DND-41 (cell line): ENCODE measurements at regions not wholly inside any gene's neighbourhood (a gene's known extent, or its start where the extent isn't known, plus 50 kb on each side); places are given as distances from the start of the nearest gene placed in this dataset.

Experiments
- CTCF ChIP-seq: IDR thresholded peaks from 2 replicates; pipeline ENCODE4 v1.5.1; 2012; ENCODE audit warnings: borderline replicate concordance, low read length, moderate library complexity, mild to moderate bottlenecking; ENCODE audit not compliant: poor library complexity, severe bottlenecking; ENCODE audit errors: extremely low read depth
- EZH2 ChIP-seq: IDR thresholded peaks from 3 replicates; pipeline ENCODE4 v1.6.1; 2012; ENCODE audit warnings: borderline replicate concordance, low read depth, mild to moderate bottlenecking, moderate library complexity, low read length, inconsistent platforms; ENCODE audit not compliant: severe bottlenecking

- no peak for TF ChIP-seq CTCF
- TF ChIP-seq EZH2, result no peak
Measured at GRCh38 chr20:21003902-21004301, 102.3 kb downstream of the LINC00237 start.
